Glutamatergic neuron (in vitro differentiated cells): ENCODE measurements at regions not wholly inside any gene's neighbourhood (a gene's known extent, or its start where the extent isn't known, plus 50 kb on each side); places are given as distances from the start of the nearest gene placed in this dataset.

Source experiments
- DNase-seq: peaks from one replicate; pipeline ENCODE4 v3.0.0; 2022
- H3K27ac Mint-ChIP-seq: one replicate; pipeline ENCODE4 v1.8.0; 2020; ENCODE audit warnings: mild to moderate bottlenecking, mixed read lengths, inconsistent platforms; ENCODE audit not compliant: unreplicated experiment
- H3K27me3 Mint-ChIP-seq: one replicate; pipeline ENCODE4 v1.8.0; 2020; ENCODE audit warnings: mild to moderate bottlenecking, moderate library complexity, mixed read lengths, inconsistent platforms; ENCODE audit not compliant: unreplicated experiment
- H3K36me3 Mint-ChIP-seq: one replicate; pipeline ENCODE4 v1.8.0; 2020; ENCODE audit warnings: mild to moderate bottlenecking, mixed read lengths, inconsistent platforms; ENCODE audit not compliant: unreplicated experiment
- H3K4me1 Mint-ChIP-seq: one replicate; pipeline ENCODE4 v1.8.0; 2020; ENCODE audit warnings: mild to moderate bottlenecking, low read depth, mixed read lengths, inconsistent platforms; ENCODE audit not compliant: unreplicated experiment
- H3K4me3 Mint-ChIP-seq: one replicate; pipeline ENCODE4 v1.8.0; 2020; ENCODE audit warnings: mild to moderate bottlenecking, mixed read lengths, inconsistent platforms; ENCODE audit not compliant: unreplicated experiment
- H3K9me3 Mint-ChIP-seq: one replicate; pipeline ENCODE4 v1.8.0; 2020; ENCODE audit warnings: mild to moderate bottlenecking, moderate library complexity, mixed read lengths, inconsistent platforms; ENCODE audit not compliant: unreplicated experiment
- CTCF ChIP-seq: fragments of 200-600 bp; sonication (generic); IDR thresholded peaks from one replicate; pipeline ENCODE4 v1.5.0; 2021; ENCODE audit not compliant: partially characterized antibody, unreplicated experiment

GRCh38 chr6:120202878-120203277, 853.3 kb upstream of the MAN1A1 start:
- no peaks in the 10 kb centered on the region for H3K4me1 Mint-ChIP-seq
- no peaks in the 10 kb centered on the region for H3K9me3 Mint-ChIP-seq
- no peak overlapping the region for H3K4me3 Mint-ChIP-seq
- no peaks in the 10 kb centered on the region for H3K36me3 Mint-ChIP-seq
- H3K27me3 Mint-ChIP-seq = no peaks in the 10 kb centered on the region
- no peak for DNase-seq
- H3K27ac Mint-ChIP-seq = no peak overlapping the region
- TF ChIP-seq CTCF = no peak

GRCh38 chr6:120200853-120201252, 851.3 kb upstream of the MAN1A1 start:
- H3K27ac Mint-ChIP-seq = no peak overlapping the region
- no peaks in the 10 kb centered on the region for H3K9me3 Mint-ChIP-seq
- H3K27me3 Mint-ChIP-seq = no peaks in the 10 kb centered on the region
- TF ChIP-seq CTCF = no peak
- H3K36me3 Mint-ChIP-seq = no peaks in the 10 kb centered on the region
- DNase-seq = no peak
- H3K4me1 Mint-ChIP-seq = no peaks in the 10 kb centered on the region
- H3K4me3 Mint-ChIP-seq = no peak overlapping the region

- Mint-ChIP-seq H3K4me1 (no peaks in the 10 kb centered on the region), H3K4me3 (no peak overlapping the region), H3K27me3 (no peaks in the 10 kb centered on the region), H3K27ac (no peak overlapping the region), H3K9me3 (no peaks in the 10 kb centered on the region), H3K36me3 (no peaks in the 10 kb centered on the region)
- no peak for DNase-seq
- no peak for TF ChIP-seq CTCF
These were observed 848.5 kb upstream of the MAN1A1 start for GRCh38 chr6:120198033-120198432.

GRCh38 chr6:120186080-120186479, 836.5 kb upstream of the MAN1A1 start:
- TF ChIP-seq CTCF = no peak
- H3K36me3 Mint-ChIP-seq = no peaks in the 10 kb centered on the region
- H3K27ac Mint-ChIP-seq = no peak overlapping the region
- no peaks in the 10 kb centered on the region for H3K27me3 Mint-ChIP-seq
- H3K9me3 Mint-ChIP-seq = no peaks in the 10 kb centered on the region
- no peak overlapping the region for H3K4me3 Mint-ChIP-seq
- no peak for DNase-seq
- no peaks in the 10 kb centered on the region for H3K4me1 Mint-ChIP-seq

GRCh38 chr6:120173250-120173649, 823.7 kb upstream of the MAN1A1 start:
- Mint-ChIP-seq H3K36me3 (no peaks in the 10 kb centered on the region), H3K27ac (no peak overlapping the region)

More at GRCh38 chr6:120173250-120173649, 823.7 kb upstream of the MAN1A1 start:
- Mint-ChIP-seq H3K4me3 (no peak overlapping the region), H3K4me1 (no peaks in the 10 kb centered on the region), H3K27me3 (no peaks in the 10 kb centered on the region), H3K9me3 (no peaks in the 10 kb centered on the region)
- TF ChIP-seq CTCF = no peak
- no peak for DNase-seq
